Ectodermal cell (in vitro differentiated cells): ENCODE measurements at regions not wholly inside any gene's neighbourhood (a gene's known extent, or its start where the extent isn't known, plus 50 kb on each side); places are given as distances from the start of the nearest gene placed in this dataset.
A peak's percentile ranks its signal among the peaks of the same experiment; 100 is the strongest.

Experiments
- H3K27ac ChIP-seq: 2 replicates; pipeline ENCODE4 v1.7.0; 2013; ENCODE audit warnings: mild to moderate bottlenecking, low read depth, low read length; ENCODE audit not compliant: insufficient read depth, poor library complexity, severe bottlenecking
- H3K27me3 ChIP-seq: 2 replicates; pipeline ENCODE4 v1.7.0; 2013; ENCODE audit warnings: mild to moderate bottlenecking, low read length; ENCODE audit not compliant: insufficient read depth, control insufficient read depth, poor library complexity, severe bottlenecking
- H3K36me3 ChIP-seq: one replicate; pipeline ENCODE4 v1.7.0; 2013; ENCODE audit warnings: low read length; ENCODE audit not compliant: control insufficient read depth, insufficient read depth
- H3K4me1 ChIP-seq: one replicate; pipeline ENCODE4 v1.7.0; 2013; ENCODE audit warnings: low read length; ENCODE audit not compliant: control insufficient read depth, insufficient read depth
- H3K4me3 ChIP-seq: 2 replicates; pipeline ENCODE4 v1.7.0; 2013; ENCODE audit warnings: low read depth, low read length, control low read depth; ENCODE audit not compliant: insufficient read depth
- H3K9me3 ChIP-seq: 2 replicates; pipeline ENCODE4 v1.7.0; 2013; ENCODE audit warnings: mild to moderate bottlenecking, low read length, moderate library complexity; ENCODE audit not compliant: control insufficient read depth
- WGBS, 2 experiments: methylation state at CpG; one replicate each; pipeline ENCODE4 v1.1.7; 2013; ENCODE audit warnings: missing lambda C conversion rate in 2 of 2; 5-methylcytosine and 5-hydroxymethylcytosine counted together

DNA sequence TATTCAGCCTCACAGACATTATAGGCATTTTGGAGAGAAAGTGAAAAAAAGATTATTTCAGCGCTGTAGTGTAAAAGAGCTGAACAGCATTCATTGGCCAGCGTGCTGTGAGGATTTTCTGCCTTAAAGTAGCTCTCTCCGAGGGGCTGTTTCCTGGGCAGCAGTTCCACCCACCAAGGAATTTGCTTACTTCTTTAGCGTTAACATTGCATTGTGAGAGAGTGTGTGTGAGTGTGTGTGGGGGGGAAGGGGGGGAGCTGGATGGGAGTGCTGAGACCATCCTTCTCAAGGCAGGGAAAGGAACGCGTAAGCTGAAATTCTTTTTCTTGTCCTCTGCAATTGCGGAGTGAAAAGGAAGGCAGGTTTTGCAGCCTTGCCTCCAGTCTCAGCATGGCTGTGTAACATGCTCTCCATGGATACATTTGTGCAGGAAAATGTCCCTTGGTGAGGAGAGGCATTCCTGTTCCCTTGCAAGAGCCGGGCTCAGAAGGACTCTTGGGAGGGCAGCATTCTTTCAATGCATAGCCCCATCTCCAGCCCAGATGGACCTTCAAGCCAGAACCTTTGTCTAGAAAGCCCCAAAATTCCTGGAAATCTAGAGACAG is 159.9 kb upstream of the NAV2 start:
- Histone ChIP-seq H3K9me3 (no peaks in the 10 kb centered on the region), H3K27ac (peak overlapping the region; percentile 87), H3K36me3 (no peaks in the 10 kb centered on the region), H3K4me3 (no peak overlapping the region), H3K27me3 (no peaks in the 10 kb centered on the region), H3K4me1 (peaks cover 38% of the 10 kb centered on the region)
- WGBS, 2 experiments, result 34 to 43% methylated on average over 8 of the region's 8 CpGs

DNA sequence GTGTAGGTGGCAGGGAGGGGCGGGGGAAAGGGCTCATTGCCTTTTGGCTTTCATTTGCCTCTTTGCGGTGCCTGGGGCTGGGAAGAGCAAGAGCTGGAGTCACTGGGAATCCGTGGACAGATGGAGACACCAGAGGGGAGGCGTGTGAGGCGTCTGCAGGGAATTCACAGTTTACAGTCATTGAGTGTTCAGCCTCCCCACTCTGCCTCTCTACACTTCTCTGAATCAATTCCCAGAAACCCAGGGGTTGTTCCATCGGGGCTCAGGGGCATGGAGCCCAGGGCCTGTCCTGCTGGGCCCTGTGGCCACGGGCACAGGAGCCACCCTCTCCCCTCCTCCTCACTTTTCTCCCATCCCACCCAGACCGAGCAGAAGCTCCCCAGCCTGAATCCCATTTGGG is 160.5 kb upstream of the NAV2 start:
- no peaks in the 10 kb centered on the region for H3K36me3 ChIP-seq
- 72 to 75% methylated on average over 8 of the region's 8 CpGs for WGBS, 2 experiments
- no peaks in the 10 kb centered on the region for H3K27me3 ChIP-seq
- no peaks in the 10 kb centered on the region for H3K9me3 ChIP-seq
- peak overlapping the region; percentile 10 for H3K4me3 ChIP-seq
- peaks cover 44% of the 10 kb centered on the region for H3K4me1 ChIP-seq
- peak overlapping the region; percentile 87 for H3K27ac ChIP-seq

DNA sequence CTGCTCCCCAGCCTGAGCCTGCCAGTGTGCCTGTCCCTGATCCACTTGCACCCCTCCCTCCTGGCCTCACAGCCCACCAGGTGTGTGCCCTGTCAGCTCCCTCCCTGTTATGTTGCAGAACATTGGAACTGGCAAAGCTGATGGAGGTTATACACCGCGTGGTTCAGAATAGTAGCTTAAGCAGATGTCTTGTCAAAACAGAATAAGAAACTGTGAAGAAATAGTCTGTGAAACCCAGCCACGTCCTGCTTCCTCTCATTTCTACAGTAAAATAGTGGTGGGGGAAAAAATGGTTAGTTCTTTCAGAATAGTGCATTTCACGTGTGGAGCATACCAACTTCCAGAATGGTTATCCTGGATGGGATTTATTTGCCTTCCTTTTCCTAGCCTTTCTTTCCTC is 161.2 kb upstream of the NAV2 start:
- Histone ChIP-seq H3K36me3 (no peaks in the 10 kb centered on the region), H3K4me3 (no peak overlapping the region), H3K27ac (peak overlapping the region; percentile 87), H3K27me3 (no peaks in the 10 kb centered on the region), H3K4me1 (peaks cover 50% of the 10 kb centered on the region), H3K9me3 (no peaks in the 10 kb centered on the region)
- 93 to 98% methylated on average over 4 of the region's 4 CpGs for WGBS, 2 experiments

DNA sequence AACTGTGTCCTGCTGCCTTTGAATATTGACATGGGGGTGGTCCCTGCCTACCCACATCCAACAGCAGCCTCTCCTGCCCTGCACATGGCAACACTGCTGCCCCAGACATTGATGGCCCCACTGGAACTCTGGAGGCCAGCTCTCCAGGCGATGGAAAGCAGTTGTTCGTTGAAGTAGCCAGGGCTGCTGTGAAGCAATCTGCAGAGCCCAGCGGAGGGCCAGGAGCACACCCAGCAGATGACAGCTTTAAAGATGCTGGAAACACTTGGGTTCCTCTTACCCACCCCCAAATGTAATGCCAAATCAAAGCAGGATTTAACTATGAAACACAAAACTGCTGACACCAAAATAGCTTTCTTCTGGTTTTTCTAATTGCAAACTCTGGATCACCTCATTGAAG is 165.6 kb upstream of the NAV2 start:
- whole genome bisulfite sequencing, 2 experiments, result 86 to 94% methylated on average over 3 of the region's 3 CpGs
- H3K4me3 ChIP-seq, result no peak overlapping the region
- H3K36me3 ChIP-seq, result no peaks in the 10 kb centered on the region
- H3K27ac ChIP-seq, result peak overlapping the region; percentile 19
- peaks cover 38% of the 10 kb centered on the region for H3K4me1 ChIP-seq
- no peaks in the 10 kb centered on the region for H3K9me3 ChIP-seq
- H3K27me3 ChIP-seq, result no peaks in the 10 kb centered on the region

DNA sequence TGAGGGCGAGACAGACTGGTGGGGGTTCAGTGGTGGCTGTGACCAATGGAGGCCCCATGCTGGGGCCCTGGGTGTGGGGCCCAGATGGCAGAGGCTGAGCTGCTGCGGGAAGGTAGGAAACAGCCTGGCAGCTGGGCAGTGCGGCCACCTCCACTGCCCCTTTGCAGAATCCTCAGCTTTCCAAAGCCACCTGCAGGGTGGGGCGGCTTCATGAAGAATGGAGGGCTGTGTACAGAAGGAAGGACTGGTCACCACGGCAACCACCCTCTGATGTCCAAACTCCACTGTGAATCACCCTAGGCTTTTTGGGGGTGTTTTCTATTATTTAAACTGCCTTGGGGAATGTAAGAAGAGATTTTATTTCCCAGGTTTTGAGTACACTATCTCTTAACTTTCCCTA is 166.3 kb upstream of the NAV2 start:
- H3K4me3 ChIP-seq, result no peak overlapping the region
- no peaks in the 10 kb centered on the region for H3K36me3 ChIP-seq
- H3K4me1 ChIP-seq, result peaks cover 30% of the 10 kb centered on the region
- no peaks in the 10 kb centered on the region for H3K9me3 ChIP-seq
- H3K27me3 ChIP-seq, result no peaks in the 10 kb centered on the region
- 66 to 71% methylated on average over 5 of the region's 5 CpGs for WGBS, 2 experiments
- peak overlapping the region; percentile 19 for H3K27ac ChIP-seq

DNA sequence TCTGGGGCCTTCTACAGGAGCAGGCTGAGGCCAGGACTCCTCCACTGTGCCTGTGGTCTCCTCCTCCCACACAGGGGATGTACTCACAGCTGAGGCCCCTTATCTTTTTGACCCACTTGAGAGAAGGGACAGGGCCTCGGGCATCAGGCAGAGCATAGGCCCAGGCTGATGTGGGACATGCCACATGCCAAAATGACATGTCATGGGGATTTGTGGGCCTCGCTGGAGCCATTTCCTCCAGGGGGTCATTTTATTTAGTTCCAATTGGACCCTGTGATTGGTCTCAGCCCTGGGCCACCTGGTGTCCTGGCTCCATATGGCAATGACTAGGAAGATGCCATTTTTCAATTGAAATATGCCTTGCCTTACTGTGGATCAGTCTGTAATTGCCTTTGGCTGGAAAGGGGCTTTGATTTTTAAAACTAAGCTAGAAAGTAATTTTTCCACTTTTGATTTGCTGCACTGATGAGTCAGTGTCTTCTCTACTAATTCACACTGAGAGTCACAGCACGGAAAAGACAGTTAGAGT is 171.1 kb upstream of the NAV2 start:
- Histone ChIP-seq H3K9me3 (no peaks in the 10 kb centered on the region), H3K36me3 (no peaks in the 10 kb centered on the region), H3K4me1 (peaks cover 19% of the 10 kb centered on the region), H3K27me3 (no peaks in the 10 kb centered on the region), H3K27ac (no peak overlapping the region), H3K4me3 (no peak overlapping the region)
- 91 to 92% methylated on average over 3 of the region's 3 CpGs for WGBS, 2 experiments

DNA sequence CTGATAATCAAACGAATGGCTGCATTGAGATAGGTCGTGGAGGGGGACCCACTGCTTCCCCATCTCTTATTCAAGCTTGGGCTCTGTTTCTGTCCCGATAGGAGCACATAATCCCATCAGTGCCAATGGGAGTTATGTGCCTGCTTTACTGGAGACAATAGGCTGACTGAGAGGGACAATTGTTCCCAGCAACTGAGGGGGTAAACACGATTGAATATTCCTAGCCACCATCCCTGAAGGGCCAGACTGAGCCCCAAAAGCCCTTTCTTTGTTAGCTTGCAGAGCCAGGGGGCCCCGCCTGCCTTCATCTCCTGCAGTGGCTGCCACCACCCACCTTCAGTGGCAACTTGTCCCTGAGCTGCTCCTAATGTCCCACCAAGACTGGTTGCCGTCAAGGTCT is 172.8 kb upstream of the NAV2 start:
- H3K27ac ChIP-seq, result no peak overlapping the region
- 45 to 46% methylated on average over 6 of the region's 6 CpGs for WGBS, 2 experiments
- H3K36me3 ChIP-seq, result no peaks in the 10 kb centered on the region
- H3K4me3 ChIP-seq, result no peak overlapping the region
- peaks cover 9% of the 10 kb centered on the region for H3K4me1 ChIP-seq
- H3K27me3 ChIP-seq, result no peaks in the 10 kb centered on the region
- H3K9me3 ChIP-seq, result no peaks in the 10 kb centered on the region

DNA sequence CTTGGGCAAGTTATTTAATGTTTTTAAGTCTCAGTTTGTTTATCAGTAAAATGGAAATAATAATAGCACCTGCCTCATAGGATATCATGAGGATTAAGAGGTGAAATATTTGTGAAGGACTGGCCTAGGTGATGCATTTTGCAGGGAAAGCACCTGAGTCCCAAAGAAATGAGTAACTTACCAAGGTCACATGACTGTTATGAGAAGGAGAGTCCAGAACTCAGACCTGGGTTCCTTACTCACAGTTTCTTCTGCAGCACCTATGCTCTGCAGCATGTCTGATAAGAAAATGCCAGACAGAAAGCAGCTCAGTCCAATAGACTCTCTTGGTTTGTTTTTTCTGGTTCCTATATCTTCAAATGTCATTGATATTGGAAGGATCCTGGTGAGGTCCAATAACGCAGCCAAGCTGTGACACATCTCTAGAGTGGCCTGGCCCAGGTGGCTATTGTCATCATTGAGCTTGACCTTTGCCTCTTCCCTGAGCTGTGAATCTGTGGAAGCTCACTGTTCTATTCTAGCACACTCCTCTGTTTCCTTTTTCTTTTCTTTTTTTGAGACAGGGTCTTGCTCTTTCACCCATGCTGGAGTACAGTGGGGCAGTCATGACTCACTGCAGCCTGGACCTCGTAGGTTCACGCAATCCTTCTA is 174.7 kb upstream of the NAV2 start:
- H3K4me3 ChIP-seq, result no peak overlapping the region

DNA sequence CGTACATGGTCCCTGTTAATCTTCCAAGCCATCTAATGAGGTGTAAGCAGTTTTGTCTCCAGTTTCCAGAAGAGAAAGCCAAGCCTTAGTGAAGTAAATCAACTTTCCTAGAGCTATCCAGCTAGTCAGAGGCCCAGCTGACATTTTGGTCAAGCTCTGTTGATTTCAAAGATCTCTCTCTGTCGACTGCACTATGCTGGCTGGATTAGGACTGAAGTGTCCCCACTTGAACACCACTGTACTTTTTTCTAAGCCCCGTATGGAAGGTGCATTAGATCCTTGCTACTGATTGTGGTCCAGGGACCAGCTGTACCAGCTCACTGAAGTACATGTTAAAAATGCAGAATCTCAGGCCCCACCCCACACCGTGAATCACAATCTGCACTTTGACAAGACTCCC is 176.5 kb upstream of the NAV2 start:
- Histone ChIP-seq H3K4me3 (no peak overlapping the region), H3K27ac (no peak overlapping the region), H3K9me3 (no peaks in the 10 kb centered on the region), H3K27me3 (no peaks in the 10 kb centered on the region), H3K4me1 (peaks cover 9% of the 10 kb centered on the region), H3K36me3 (no peaks in the 10 kb centered on the region)
- 90 to 91% methylated on average over 4 of the region's 4 CpGs for WGBS, 2 experiments

More for the DNA sequence above, 174.7 kb upstream of the NAV2 start:
- no peaks in the 10 kb centered on the region for H3K36me3 ChIP-seq
- H3K27me3 ChIP-seq, result no peaks in the 10 kb centered on the region
- H3K27ac ChIP-seq, result no peak overlapping the region
- 72 to 80% methylated on average over 3 of the region's 3 CpGs for WGBS, 2 experiments
- H3K4me1 ChIP-seq, result peaks cover 9% of the 10 kb centered on the region
- no peaks in the 10 kb centered on the region for H3K9me3 ChIP-seq

DNA sequence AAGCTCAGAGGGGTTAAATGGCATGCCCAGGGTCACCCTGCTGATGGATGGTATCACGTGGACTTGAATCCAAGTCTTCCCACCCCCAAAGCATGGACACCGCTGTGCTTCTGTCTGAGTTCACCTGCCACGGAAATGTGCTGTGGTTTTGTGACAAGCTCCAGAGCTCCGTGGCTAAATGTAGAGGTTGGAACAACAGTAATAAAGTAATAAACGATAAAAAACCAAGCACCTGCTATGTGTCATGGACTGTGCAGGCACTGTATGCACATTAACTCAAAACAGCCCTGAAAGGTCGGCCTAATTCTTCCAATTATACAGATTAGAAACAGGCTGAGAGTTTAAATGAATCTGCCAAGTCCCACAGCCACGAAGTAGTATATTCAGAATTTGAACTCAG is 182.1 kb upstream of the NAV2 start:
- Histone ChIP-seq H3K27me3 (no peaks in the 10 kb centered on the region), H3K4me1 (peaks cover 10% of the 10 kb centered on the region), H3K27ac (no peak overlapping the region), H3K9me3 (no peaks in the 10 kb centered on the region), H3K4me3 (no peak overlapping the region), H3K36me3 (no peaks in the 10 kb centered on the region)
- WGBS, 2 experiments, result 94 to 95% methylated on average over 7 of the region's 7 CpGs
